A673 (cell line): ENCODE measurements at regions not wholly inside any gene's neighbourhood (a gene's known extent, or its start where the extent isn't known, plus 50 kb on each side); places are given as distances from the start of the nearest gene placed in this dataset.

Experiments
- BruUV-seq: library from RNA; stranded (reverse); fragments of 400-500 nt; replicated peaks from 2 replicates; lab custom pipeline; 2021; lab: Mats Ljungman, UMichigan
- CTCF ChIA-PET: fragments of 300-600 bp; sonication (Branson Sonifier 250); formaldehyde crosslinking; loops from one replicate; lab custom pipeline; 2022; ENCODE audit warnings: antibody characterized with exemption; lab: Charles Lee
- POLR2A ChIA-PET: fragments of 300-600 bp; sonication (Branson Sonifier 250); formaldehyde crosslinking; loops from one replicate; lab custom pipeline; 2022; ENCODE audit warnings: antibody characterized with exemption; ENCODE audit not compliant: low non-redundant PET; lab: Charles Lee
- DNase-seq: peaks from one replicate; pipeline ENCODE4 v3.0.0-alpha.2; 2015; ENCODE audit warnings: low spot score
- H3K27ac ChIP-seq: fragments of 200-600 bp; sonication (generic); 2 replicates; pipeline ENCODE4 v1.5.1; 2016; ENCODE audit warnings: mixed run types, low read depth, mild to moderate bottlenecking, mixed read lengths, antibody characterized with exemption, low read length; ENCODE audit not compliant: poor library complexity, severe bottlenecking
- H3K27me3 ChIP-seq: fragments of 200-600 bp; sonication (generic); replicated peaks from 2 replicates; pipeline ENCODE4 v1.6.1; 2017; ENCODE audit warnings: mixed run types, low read depth, mild to moderate bottlenecking, mixed read lengths, antibody characterized with exemption, low read length; ENCODE audit not compliant: insufficient read depth, poor library complexity
- H3K36me3 ChIP-seq: fragments of 200-600 bp; sonication (generic); 2 replicates; pipeline ENCODE4 v1.6.1; 2016; ENCODE audit warnings: mixed run types, mild to moderate bottlenecking, mixed read lengths, antibody characterized with exemption, low read length; ENCODE audit not compliant: insufficient read depth, poor library complexity, severe bottlenecking
- H3K4me1 ChIP-seq: fragments of 200-600 bp; sonication (generic); 2 replicates; pipeline ENCODE4 v1.6.1; 2017; ENCODE audit warnings: mixed run types, mild to moderate bottlenecking, mixed read lengths, antibody characterized with exemption, low read length; ENCODE audit not compliant: insufficient read depth, poor library complexity, severe bottlenecking
- H3K4me3 ChIP-seq: fragments of 200-600 bp; sonication (generic); 2 replicates; pipeline ENCODE4 v1.5.1; 2016; ENCODE audit warnings: low read depth, mixed run types, mild to moderate bottlenecking, mixed read lengths, low read length; ENCODE audit not compliant: poor library complexity, severe bottlenecking
- H3K9me3 ChIP-seq: fragments of 200-600 bp; sonication (generic); 2 replicates; pipeline ENCODE4 v1.6.1; 2016; ENCODE audit warnings: mixed run types, low read depth, mild to moderate bottlenecking, mixed read lengths, antibody characterized with exemption, low read length; ENCODE audit not compliant: poor library complexity, severe bottlenecking
- CTCF ChIP-seq: fragments of 300-800, 200-600 bp; sonication (generic); conservative IDR thresholded peaks from 2 replicates; pipeline ENCODE4 v1.5.1; 2017; ENCODE audit warnings: low read depth, mild to moderate bottlenecking, antibody characterized with exemption, low read length, moderate library complexity, mixed read lengths
- EZH2 ChIP-seq: fragments of 200-600 bp; sonication (generic); IDR thresholded peaks from 2 replicates; pipeline ENCODE4 v1.6.1; 2017; ENCODE audit warnings: borderline replicate concordance, low read depth, mild to moderate bottlenecking, mixed read lengths, antibody characterized with exemption, low read length; ENCODE audit not compliant: poor library complexity, severe bottlenecking
- intact Hi-C: fragments of 100-400 bp; cut with micrococcal nuclease; formaldehyde crosslinking; loops from one replicate; pipeline ENCODE4 v1.10.0; 2022; ENCODE audit not compliant: unreplicated experiment

GRCh38 chr12:84696281-84696680 is 216.3 kb downstream of the SLC6A15 start:
- no TSS peak for BruUV-seq
- DNase-seq = no peak
- H3K27me3 ChIP-seq = no peaks in the 10 kb centered on the region
- H3K36me3 ChIP-seq = no peaks in the 10 kb centered on the region
- TF ChIP-seq EZH2 (no peak), CTCF (no peak)
- H3K4me1 ChIP-seq = peaks cover 8% of the 10 kb centered on the region
- H3K4me3 ChIP-seq = no peak overlapping the region
- H3K9me3 ChIP-seq = no peaks in the 10 kb centered on the region
- POLR2A ChIA-PET = no interaction called here
- H3K27ac ChIP-seq = no peak overlapping the region
- CTCF ChIA-PET = no interaction called here
- intact Hi-C loops = no loop called here

- POLR2A ChIA-PET = no interaction called here
- H3K27me3 ChIP-seq = no peaks in the 10 kb centered on the region
- H3K4me1 ChIP-seq = peaks cover 14% of the 10 kb centered on the region
- intact Hi-C loops = no loop called here
- TF ChIP-seq EZH2 = no peak
- TF ChIP-seq CTCF = no peak
- BruUV-seq = no TSS peak
- H3K27ac ChIP-seq = no peak overlapping the region
- no peaks in the 10 kb centered on the region for H3K36me3 ChIP-seq
- CTCF ChIA-PET = no interaction called here
- no peaks in the 10 kb centered on the region for H3K9me3 ChIP-seq
- H3K4me3 ChIP-seq = no peak overlapping the region
- peak; percentile 16 for DNase-seq
These were observed 218.5 kb downstream of the SLC6A15 start for GRCh38 chr12:84694116-84694515.

- H3K9me3 ChIP-seq = no peaks in the 10 kb centered on the region
- H3K36me3 ChIP-seq = no peaks in the 10 kb centered on the region
- no peak for TF ChIP-seq EZH2
- TF ChIP-seq CTCF = no peak
- POLR2A ChIA-PET = no interaction called here
- no peak overlapping the region for H3K4me3 ChIP-seq
- no TSS peak for BruUV-seq
- intact Hi-C loops = no loop called here
- CTCF ChIA-PET = no interaction called here
- DNase-seq = no peak
- no peak overlapping the region for H3K27ac ChIP-seq
- peaks cover 14% of the 10 kb centered on the region for H3K4me1 ChIP-seq
- no peaks in the 10 kb centered on the region for H3K27me3 ChIP-seq
These were observed 220.5 kb downstream of the SLC6A15 start for GRCh38 chr12:84692071-84692470.
